Activated T-cell treated with anti-CD3 and anti-CD28 coated beads for 48 hours (primary cell): ENCODE measurements at regions not wholly inside any gene's neighbourhood (a gene's known extent, or its start where the extent isn't known, plus 50 kb on each side); places are given as distances from the start of the nearest gene placed in this dataset.

Source experiments
- DNase-seq: peaks from one replicate; pipeline ENCODE4 v3.0.0-alpha.2; 2020; ENCODE audit warnings: low read depth

- DNase-seq = no peak
Measured at GRCh38 chr2:16018277-16019059, 78.1 kb downstream of the MYCN start.

GRCh38 chr2:16016282-16016681 is 75.9 kb downstream of the MYCN start:
- DNase-seq = no peak

- no peak for DNase-seq
Measured at GRCh38 chr2:16015903-16016265, 75.5 kb downstream of the MYCN start.

GRCh38 chr2:16015210-16015902 is 75.0 kb downstream of the MYCN start:
- no peak for DNase-seq

GRCh38 chr2:16014802-16015201 is 74.5 kb downstream of the MYCN start:
- DNase-seq = no peak

GRCh38 chr2:16014041-16014787 is 73.9 kb downstream of the MYCN start:
- DNase-seq = no peak

GRCh38 chr2:16013359-16013911 is 73.1 kb downstream of the MYCN start:
- DNase-seq = no peak

- no peak for DNase-seq
Measured at GRCh38 chr2:16012626-16013358, 72.4 kb downstream of the MYCN start.

GRCh38 chr2:16012029-16012596 is 71.8 kb downstream of the MYCN start:
- DNase-seq = no peak

- no peak for DNase-seq
Measured at GRCh38 chr2:16011621-16011960, 71.2 kb downstream of the MYCN start.

GRCh38 chr2:16010951-16011620 is 70.7 kb downstream of the MYCN start:
- no peak for DNase-seq

- no peak for DNase-seq
Measured at GRCh38 chr2:16010011-16010410, 69.7 kb downstream of the MYCN start.

- DNase-seq = no peak
Measured at GRCh38 chr2:16009560-16009959, 69.2 kb downstream of the MYCN start.

- DNase-seq = no peak
Measured at GRCh38 chr2:16008856-16009255, 68.5 kb downstream of the MYCN start.

GRCh38 chr2:16008331-16008850 is 68.0 kb downstream of the MYCN start:
- DNase-seq = no peak

- DNase-seq = no peak
Measured at GRCh38 chr2:16007167-16007934, 67.0 kb downstream of the MYCN start.

GRCh38 chr2:16006537-16007166 is 66.3 kb downstream of the MYCN start:
- DNase-seq = no peak

- no peak for DNase-seq
Measured at GRCh38 chr2:16005816-16006536, 65.6 kb downstream of the MYCN start.

GRCh38 chr2:16005389-16005788 is 65.0 kb downstream of the MYCN start:
- DNase-seq = no peak
